Ascending aorta (tissue), 2 donors: ENCODE measurements at regions not wholly inside any gene's neighbourhood (a gene's known extent, or its start where the extent isn't known, plus 50 kb on each side); places are given as distances from the start of the nearest gene placed in this dataset.

Source experiments
- DNase-seq, 2 donors: peaks; one replicate each; pipeline ENCODE4 v3.0.0-alpha.2; 2019; ENCODE audit warnings: low spot score in 2 of 2
- H3K27ac ChIP-seq, 2 donors: fragments of 200-600 bp; sonication (generic); one replicate each; pipeline ENCODE4 v1.5.1; 2016 to 2017; ENCODE audit warnings: mild to moderate bottlenecking in 1 of 2
- H3K27me3 ChIP-seq: fragments of 200-600 bp; sonication (generic); one replicate; pipeline ENCODE4 v1.5.1; 2017
- H3K36me3 ChIP-seq, 2 donors: fragments of 200-600 bp; sonication (generic); one replicate each; pipeline ENCODE4 v1.5.1; 2016
- H3K4me1 ChIP-seq, 2 donors: fragments of 200-600 bp; sonication (generic); one replicate each; pipeline ENCODE4 v1.5.1; 2016 to 2017; ENCODE audit warnings: mild to moderate bottlenecking in 1 of 2
- H3K4me3 ChIP-seq, 2 donors: fragments of 200-600 bp; sonication (generic); one replicate each; pipeline ENCODE4 v1.5.1; 2016 to 2017; ENCODE audit warnings: mild to moderate bottlenecking in 1 of 2
- H3K9me3 ChIP-seq, 2 donors: fragments of 200-600 bp; sonication (generic); one replicate each; pipeline ENCODE4 v1.5.1; 2016
- CTCF ChIP-seq, 3 experiments: fragments of 200-600 bp in 2 of 3; fragments of 450-650 bp in 1 of 3; sonication (generic) in 2 of 3; IDR thresholded peaks; one replicate each; pipeline ENCODE4 v1.5.1; 2016 to 2019; ENCODE audit warnings: antibody characterized with exemption in 3 of 3, mild to moderate bottlenecking in 1 of 3, moderate library complexity in 1 of 3
- intact Hi-C: fragments of 100-400 bp; cut with DNase I; formaldehyde crosslinking; loops from one replicate; pipeline ENCODE4 v1.15.1; 2023

- Histone ChIP-seq H3K27ac (no peak overlapping the region), H3K9me3 (no peaks in the 10 kb centered on the region), H3K4me3 (no peak overlapping the region), H3K4me1 (peaks cover 0 to 3% of the 10 kb centered on the region in 2 donors), H3K36me3 (no peaks in the 10 kb centered on the region), H3K27me3 (no peaks in the 10 kb centered on the region)
- intact Hi-C loops: no loop called here
- DNase-seq: no peak
- TF ChIP-seq CTCF (IDR thresholded peaks at IDR 0.05): no peak
Observed at GRCh38 chr2:7117076-7117475, 199.9 kb downstream of the RNF144A start.

GRCh38 chr2:7118606-7119131 lies 201.5 kb downstream of the RNF144A start:
- DNase-seq: no peak
- H3K9me3 ChIP-seq: no peaks in the 10 kb centered on the region
- TF ChIP-seq CTCF (IDR thresholded peaks at IDR 0.05): no peak
- H3K4me3 ChIP-seq: no peak overlapping the region
- H3K4me1 ChIP-seq: peaks cover 0 to 3% of the 10 kb centered on the region in 2 donors
- intact Hi-C loops: no loop called here
- H3K27ac ChIP-seq: no peak overlapping the region
- no peaks in the 10 kb centered on the region for H3K27me3 ChIP-seq
- H3K36me3 ChIP-seq: no peaks in the 10 kb centered on the region

- Histone ChIP-seq H3K36me3 (no peaks in the 10 kb centered on the region), H3K27me3 (no peaks in the 10 kb centered on the region), H3K4me1 (peaks cover 0 to 3% of the 10 kb centered on the region in 2 donors), H3K27ac (peak overlapping the region in 1 of 2 donors; percentile 3), H3K9me3 (no peaks in the 10 kb centered on the region), H3K4me3 (no peak overlapping the region)
- intact Hi-C loops: no loop called here
- TF ChIP-seq CTCF (IDR thresholded peaks at IDR 0.05): peak; percentile 25 to 59 (median 34)
- DNase-seq: no peak
Observed at GRCh38 chr2:7119132-7119835, 202.1 kb downstream of the RNF144A start.

- H3K4me1 ChIP-seq: peaks cover 0 to 3% of the 10 kb centered on the region in 2 donors
- H3K27me3 ChIP-seq: no peaks in the 10 kb centered on the region
- no peaks in the 10 kb centered on the region for H3K36me3 ChIP-seq
- intact Hi-C loops: no loop called here
- no peak for DNase-seq
- H3K27ac ChIP-seq: no peak overlapping the region
- no peak overlapping the region for H3K4me3 ChIP-seq
- no peak for TF ChIP-seq CTCF (IDR thresholded peaks at IDR 0.05)
- no peaks in the 10 kb centered on the region for H3K9me3 ChIP-seq
Observed at GRCh38 chr2:7121851-7122250, 204.6 kb downstream of the RNF144A start.

- Histone ChIP-seq H3K4me1 (no peaks in the 10 kb centered on the region), H3K27me3 (no peaks in the 10 kb centered on the region), H3K27ac (no peak overlapping the region), H3K4me3 (no peak overlapping the region), H3K9me3 (no peaks in the 10 kb centered on the region), H3K36me3 (no peaks in the 10 kb centered on the region)
- DNase-seq: no peak
- TF ChIP-seq CTCF (IDR thresholded peaks at IDR 0.05): no peak
- intact Hi-C loops: no loop called here
Observed at GRCh38 chr2:7127156-7127555, 209.9 kb downstream of the RNF144A start.
